ENCODE measurements at regions not wholly inside any gene's neighbourhood (a gene's known extent, or its start where the extent isn't known, plus 50 kb on each side); places are given as distances from the start of the nearest gene placed in this dataset.
"Not testable (repeated sequence)": the region's sequence is repeated elsewhere in the genome, so short reads cannot be mapped to it uniquely, and the experiment has no call there.

GRCh38 chr21:35441868-35442582, 392.9 kb upstream of the RUNX1 start:
- 93 to 94% methylated on average over 4 of the region's 4 CpGs for WGBS, 2 donors
- TF ChIP-seq POLR2AphosphoS5 (IDR thresholded peaks at IDR 0.05) (no peak), EP300 (IDR thresholded peaks at IDR 0.05) (no peak), POLR2A (IDR thresholded peaks at IDR 0.05) (no peak)
- TF ChIP-seq, protein P1, sequence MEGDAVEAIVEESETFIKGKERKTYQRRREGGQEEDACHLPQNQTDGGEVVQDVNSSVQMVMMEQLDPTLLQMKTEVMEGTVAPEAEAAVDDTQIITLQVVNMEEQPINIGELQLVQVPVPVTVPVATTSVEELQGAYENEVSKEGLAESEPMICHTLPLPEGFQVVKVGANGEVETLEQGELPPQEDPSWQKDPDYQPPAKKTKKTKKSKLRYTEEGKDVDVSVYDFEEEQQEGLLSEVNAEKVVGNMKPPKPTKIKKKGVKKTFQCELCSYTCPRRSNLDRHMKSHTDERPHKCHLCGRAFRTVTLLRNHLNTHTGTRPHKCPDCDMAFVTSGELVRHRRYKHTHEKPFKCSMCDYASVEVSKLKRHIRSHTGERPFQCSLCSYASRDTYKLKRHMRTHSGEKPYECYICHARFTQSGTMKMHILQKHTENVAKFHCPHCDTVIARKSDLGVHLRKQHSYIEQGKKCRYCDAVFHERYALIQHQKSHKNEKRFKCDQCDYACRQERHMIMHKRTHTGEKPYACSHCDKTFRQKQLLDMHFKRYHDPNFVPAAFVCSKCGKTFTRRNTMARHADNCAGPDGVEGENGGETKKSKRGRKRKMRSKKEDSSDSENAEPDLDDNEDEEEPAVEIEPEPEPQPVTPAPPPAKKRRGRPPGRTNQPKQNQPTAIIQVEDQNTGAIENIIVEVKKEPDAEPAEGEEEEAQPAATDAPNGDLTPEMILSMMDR (IDR thresholded peaks at IDR 0.05): no peak
- Histone ChIP-seq H3K4me1 (no peaks in the 10 kb centered on the region), H3K4me3 (no peak overlapping the region), H3K36me3 (no peaks in the 10 kb centered on the region), H3K27ac (no peak overlapping the region), H3K27me3 (no peaks in the 10 kb centered on the region), H3K9me3 (no peaks in the 10 kb centered on the region)
- DNase-seq (no peak), ATAC-seq (ENCODE audit: low FRiP score in 2 of 2) (peak in 1 of 2 donors; percentile 19)

GRCh38 chr21:35438643-35439404, 389.7 kb upstream of the RUNX1 start:
- peaks cover 0 to 10% (median 7%) of the 10 kb centered on the region in 4 donors for H3K9me3 ChIP-seq
- WGBS, 2 donors: 37 to 40% methylated on average over 6 of the region's 6 CpGs
- peak in 1 of 2 donors; percentile 38 for ATAC-seq (ENCODE audit: low FRiP score in 2 of 2)
- H3K27ac ChIP-seq: no peak overlapping the region
- DNase-seq: no peak
- H3K4me1 ChIP-seq: no peaks in the 10 kb centered on the region
- H3K36me3 ChIP-seq: no peaks in the 10 kb centered on the region
- no peak overlapping the region for H3K4me3 ChIP-seq
- no peak for TF ChIP-seq EP300 (IDR thresholded peaks at IDR 0.05)
- no peaks in the 10 kb centered on the region for H3K27me3 ChIP-seq

DNA sequence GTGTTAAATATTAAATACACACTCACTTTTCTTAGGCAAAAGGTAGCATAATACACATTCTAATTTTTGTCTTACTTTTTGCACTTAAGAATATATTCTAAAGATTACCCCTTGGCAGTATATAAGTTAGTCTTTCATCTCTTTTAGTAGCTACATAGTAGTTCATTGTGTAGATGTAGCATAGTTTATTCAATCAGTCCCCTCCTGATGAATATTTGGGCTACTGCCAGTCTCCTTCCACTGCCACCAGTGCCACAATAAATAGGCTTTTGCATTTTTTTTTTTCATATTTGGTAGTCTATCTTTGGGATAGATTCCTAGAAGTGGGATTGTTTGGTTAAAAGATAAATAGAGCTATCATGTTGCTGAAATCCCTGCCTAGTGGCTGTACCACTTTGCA, 388.8 kb upstream of the RUNX1 start:
- Histone ChIP-seq H3K9me3 (peaks cover 0 to 15% (median 12%) of the 10 kb centered on the region in 4 donors), H3K36me3 (no peaks in the 10 kb centered on the region), H3K27ac (no peak overlapping the region), H3K27me3 (no peaks in the 10 kb centered on the region), H3K4me3 (no peak overlapping the region), H3K4me1 (no peaks in the 10 kb centered on the region)
- no peak for DNase-seq
- TF ChIP-seq POLR2A (IDR thresholded peaks at IDR 0.05) (no peak), POLR2AphosphoS5 (IDR thresholded peaks at IDR 0.05) (no peak), EP300 (IDR thresholded peaks at IDR 0.05) (no peak)
- TF ChIP-seq, protein P1 (IDR thresholded peaks at IDR 0.05): no peak
- ATAC-seq (ENCODE audit: low FRiP score in 2 of 2): no peak

GRCh38 chr21:35436899-35437298, 387.8 kb upstream of the RUNX1 start:
- Histone ChIP-seq H3K36me3 (no peaks in the 10 kb centered on the region), H3K27me3 (no peaks in the 10 kb centered on the region), H3K4me3 (no peak overlapping the region), H3K27ac (no peak overlapping the region), H3K9me3 (peaks cover 7 to 25% (median 19%) of the 10 kb centered on the region in 4 donors), H3K4me1 (no peaks in the 10 kb centered on the region)
- ATAC-seq (ENCODE audit: low FRiP score in 2 of 2): no peak
- TF ChIP-seq POLR2AphosphoS5 (IDR thresholded peaks at IDR 0.05): no peak
- TF ChIP-seq, protein P1 (IDR thresholded peaks at IDR 0.05): no peak
- DNase-seq: no peak
- 88 to 100% methylated on average over 1 of the region's 1 CpG for WGBS, 2 donors

DNA sequence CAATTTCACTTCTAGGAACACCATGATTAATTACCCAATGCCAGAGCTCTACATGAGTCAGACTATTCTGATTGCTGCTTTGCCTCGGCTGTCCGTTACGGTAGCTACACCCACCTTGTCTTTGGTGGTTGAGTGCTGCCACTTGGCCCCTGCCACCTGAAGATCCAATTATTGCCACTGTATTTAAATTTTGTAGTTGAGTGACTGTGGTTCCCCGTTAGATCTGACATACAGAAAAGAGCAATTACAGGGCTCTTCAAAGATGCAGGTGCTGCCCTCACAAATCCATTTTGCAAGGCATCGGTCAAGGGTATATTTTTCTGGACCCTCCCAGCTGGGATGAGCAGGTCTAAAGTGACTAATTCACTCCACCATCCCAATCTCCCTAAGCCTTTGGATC, 383.5 kb upstream of the RUNX1 start:
- not testable (repeated sequence) for H3K27ac ChIP-seq; H3K4me1 ChIP-seq; DNase-seq; H3K27me3 ChIP-seq; H3K4me3 ChIP-seq; H3K36me3 ChIP-seq; ATAC-seq (ENCODE audit: low FRiP score in 2 of 2)
- WGBS, 2 donors: 73 to 95% methylated on average over 4 to 5 of the region's 5 CpGs
- H3K9me3 ChIP-seq: peaks cover 7 to 25% (median 20%) of the 10 kb centered on the region in 4 donors

Measured in upper lobe of left lung (tissue), 6 donors.